ENCODE measurements at regions not wholly inside any gene's neighbourhood (a gene's known extent, or its start where the extent isn't known, plus 50 kb on each side); places are given as distances from the start of the nearest gene placed in this dataset.
"Not testable (repeated sequence)": the region's sequence is repeated elsewhere in the genome, so short reads cannot be mapped to it uniquely, and the experiment has no call there.

DNA sequence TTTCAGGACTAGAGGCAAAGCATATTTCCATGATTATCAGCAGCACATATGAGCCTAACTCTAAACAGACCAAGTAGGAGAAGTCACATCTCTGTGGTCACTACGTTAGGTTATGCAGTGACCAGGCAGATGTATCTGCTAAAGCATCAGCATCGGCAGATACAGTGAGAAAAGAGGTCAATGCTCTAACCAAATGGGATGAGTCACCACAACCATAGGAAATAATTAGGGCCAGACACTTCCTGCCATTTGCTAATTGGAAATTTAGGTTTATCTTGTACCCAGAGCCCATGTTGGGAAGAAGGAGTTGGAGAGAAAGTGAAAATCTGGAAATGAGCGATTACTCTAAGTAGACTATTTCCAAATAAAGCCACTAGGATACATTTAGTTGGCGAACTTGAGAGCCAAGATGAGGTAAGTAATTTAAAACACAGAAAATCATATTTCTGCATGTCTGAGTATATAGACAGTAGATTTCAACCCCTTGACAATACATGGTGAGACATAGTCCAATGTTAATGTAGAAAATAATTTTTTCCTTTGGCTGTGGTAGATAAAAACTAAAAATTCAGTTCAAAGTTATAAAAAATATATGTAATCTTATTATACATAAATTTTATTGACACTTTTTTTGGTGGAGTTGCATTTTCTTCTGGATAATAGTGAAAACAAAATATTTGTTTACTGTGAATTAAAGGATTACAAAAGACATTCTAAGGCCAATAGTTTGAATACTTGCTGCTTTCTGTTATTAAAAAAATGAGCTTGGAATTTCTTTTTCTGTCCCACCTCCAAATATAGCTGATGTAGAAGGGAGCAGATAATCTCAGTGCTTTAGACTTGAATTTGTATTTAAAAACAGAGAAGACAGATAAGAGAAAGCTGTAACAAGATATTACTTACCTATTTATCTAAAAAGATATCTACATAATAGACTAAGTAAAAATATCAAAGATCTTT is 104.4 kb upstream of the CSNK1A1L start:
- DNase-seq = no peak

DNA sequence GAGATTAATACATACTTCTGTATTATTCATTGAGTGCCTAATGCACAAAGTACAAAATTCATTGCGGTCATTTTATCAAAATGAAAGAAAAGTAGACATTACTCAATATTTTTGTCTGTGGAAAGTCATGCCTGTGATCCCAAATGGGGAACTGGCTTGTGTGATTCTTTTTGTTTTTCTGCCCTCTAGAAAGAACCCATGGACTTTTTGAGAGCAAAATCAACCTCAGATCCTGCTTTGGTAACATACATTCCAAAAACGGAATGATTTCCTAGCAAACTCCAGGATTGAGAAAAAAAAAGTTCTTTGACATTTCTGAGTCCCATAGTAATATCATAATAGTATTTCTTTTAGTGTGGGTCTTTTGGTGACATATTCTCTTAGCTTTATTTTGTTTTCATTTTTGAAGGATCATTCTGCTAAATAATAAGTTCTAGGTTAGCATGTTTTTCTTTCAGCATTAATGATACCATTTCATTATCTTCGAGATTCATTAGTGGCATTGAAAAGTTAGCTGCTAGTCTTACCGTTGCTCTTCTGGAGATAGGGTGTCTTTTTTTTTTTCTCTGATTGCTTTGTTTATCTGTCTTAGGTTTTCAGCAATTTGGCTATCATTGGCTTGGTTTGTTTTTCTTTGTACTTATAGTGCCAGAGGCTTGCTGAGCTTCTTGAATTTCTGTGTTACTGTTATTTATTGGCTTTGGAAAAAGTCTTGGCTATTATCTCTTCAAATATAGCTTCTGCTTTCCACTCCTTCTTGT is 102.4 kb upstream of the CSNK1A1L start:
- no peak for DNase-seq

DNA sequence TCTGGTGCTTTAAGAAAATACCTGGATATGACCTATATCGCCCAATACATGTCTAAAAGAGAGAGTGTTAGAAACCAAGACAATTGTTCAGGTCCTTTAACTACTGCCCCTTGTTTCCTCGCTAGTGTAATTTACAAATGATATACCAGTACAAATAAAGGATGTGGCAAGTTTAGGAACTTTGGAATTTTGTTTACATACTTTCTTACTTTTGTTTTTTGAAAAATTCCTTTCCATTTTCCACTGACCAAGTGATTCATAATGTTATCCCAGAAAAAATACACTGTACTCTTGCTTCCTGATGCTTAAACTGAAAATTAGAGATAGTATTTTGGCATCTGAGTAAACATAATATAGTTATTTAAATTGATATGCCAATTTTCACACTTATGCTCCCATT is 96.8 kb upstream of the CSNK1A1L start:
- DNase-seq = no peak

DNA sequence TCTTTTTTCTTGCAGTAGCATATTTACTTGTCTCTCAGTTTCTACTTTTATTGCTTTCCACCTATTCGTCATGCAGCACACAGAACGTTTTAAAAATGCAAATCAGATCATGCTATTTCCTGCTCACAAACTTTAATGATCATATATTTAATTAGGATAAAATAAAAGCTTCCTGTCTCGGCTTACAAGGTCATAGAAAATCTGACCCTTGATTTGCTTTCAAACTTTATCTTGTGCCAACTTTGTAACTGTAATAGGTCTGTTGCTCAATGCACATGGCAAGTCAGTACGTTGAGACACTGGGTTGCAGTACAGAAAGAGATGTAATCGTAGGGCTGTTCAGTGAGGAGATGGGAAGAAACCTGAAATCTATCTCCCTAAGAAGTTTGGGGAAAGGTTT is 95.6 kb upstream of the CSNK1A1L start:
- no peak for DNase-seq

DNA sequence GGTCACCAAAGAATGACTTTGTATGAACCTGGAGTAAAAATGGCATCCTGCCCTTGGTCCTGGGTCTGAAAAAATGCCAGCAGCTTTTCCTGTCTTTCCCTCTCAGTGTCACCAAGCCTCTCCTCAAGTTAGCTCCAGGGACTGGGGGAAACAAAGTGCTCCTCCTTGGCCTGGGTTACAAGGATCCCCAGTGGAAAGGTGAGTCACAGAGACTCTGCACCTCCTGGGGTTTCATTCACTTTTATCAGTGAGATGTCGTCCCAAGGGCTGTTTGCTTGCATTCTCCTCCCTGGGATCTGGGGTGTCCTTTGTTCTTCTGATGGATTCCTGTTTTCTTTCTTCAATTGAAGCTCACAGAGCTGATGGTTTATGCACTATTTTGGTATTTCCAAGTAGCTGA is 93.2 kb upstream of the CSNK1A1L start:
- no peak for DNase-seq

DNA sequence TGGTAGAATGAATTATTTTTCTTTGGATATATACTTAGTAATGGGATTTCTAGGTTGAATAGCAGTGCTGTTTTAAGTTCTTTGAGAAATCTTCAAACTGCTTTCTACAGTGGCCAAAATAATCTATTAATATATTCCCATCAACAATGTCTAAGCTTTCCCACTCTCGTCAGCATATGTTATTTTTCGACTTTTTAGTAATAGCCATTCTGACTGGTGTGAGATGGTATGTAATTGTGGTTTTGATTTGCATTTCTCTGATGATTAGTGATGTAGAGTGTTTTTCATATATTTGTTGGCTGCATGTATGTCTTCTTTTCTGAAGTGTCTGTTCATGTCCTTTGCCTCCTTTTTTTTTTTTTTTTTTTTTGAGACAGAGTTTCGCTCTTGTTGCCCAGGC is 90.2 kb upstream of the CSNK1A1L start:
- no peak for DNase-seq

DNA sequence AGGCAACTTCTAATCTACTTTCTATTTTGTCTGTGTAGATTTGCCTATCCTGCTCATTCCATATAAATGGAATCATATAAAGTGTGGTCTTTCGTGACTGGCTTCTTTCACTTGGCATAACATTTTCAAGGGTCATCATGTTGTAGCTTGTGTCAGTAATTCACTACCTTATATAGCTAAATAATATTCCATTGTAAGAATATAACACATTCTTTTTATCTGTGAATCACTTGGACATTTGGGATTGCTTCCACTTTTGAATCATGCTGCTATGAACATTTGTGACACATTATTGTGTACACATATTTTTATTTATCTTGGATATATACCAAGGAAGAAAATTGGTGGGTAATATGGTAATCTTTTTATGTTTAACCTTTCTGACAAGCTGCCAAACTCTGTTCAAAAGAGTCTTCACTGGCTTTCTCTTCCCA is 89.0 kb upstream of the CSNK1A1L start:
- peak; percentile 22 for DNase-seq

DNA sequence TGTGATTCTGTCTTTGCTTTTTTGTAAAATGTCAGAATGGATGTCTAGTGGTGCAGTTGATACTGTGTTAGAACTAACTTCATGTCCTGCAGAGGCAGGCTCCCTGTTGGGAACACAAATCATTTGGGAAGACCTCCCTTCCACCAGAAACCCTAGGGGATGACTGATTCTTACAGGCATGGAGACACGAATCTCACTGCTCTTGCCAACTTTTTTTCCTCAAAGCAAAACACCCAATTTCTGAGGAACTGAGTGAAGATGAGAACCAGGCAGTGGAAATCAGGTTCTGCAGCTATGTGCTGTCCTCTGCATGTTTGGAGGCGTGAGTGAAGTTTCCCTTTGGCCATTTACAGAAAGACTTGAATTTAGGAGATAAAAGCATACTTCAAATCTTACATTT is 87.5 kb upstream of the CSNK1A1L start:
- DNase-seq = no peak

DNA sequence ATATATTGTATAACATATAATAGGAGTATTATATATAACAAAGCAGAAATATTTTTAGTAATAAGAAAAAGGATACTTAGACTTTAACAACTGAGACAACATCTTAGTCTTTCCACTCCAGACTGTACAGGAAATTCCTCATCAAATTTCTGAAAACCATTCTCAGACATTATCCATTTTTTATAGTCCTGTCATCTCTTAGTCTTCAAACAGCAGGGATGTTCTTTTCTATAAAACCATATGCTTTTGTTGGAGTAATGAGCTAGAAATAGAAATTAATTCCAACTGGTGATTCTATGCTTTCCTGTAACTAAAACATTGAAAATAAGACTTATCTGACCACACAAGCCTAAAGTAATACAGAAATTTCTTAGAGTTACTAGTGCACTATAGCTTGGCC is 82.2 kb upstream of the CSNK1A1L start:
- DNase-seq = no peak

DNA sequence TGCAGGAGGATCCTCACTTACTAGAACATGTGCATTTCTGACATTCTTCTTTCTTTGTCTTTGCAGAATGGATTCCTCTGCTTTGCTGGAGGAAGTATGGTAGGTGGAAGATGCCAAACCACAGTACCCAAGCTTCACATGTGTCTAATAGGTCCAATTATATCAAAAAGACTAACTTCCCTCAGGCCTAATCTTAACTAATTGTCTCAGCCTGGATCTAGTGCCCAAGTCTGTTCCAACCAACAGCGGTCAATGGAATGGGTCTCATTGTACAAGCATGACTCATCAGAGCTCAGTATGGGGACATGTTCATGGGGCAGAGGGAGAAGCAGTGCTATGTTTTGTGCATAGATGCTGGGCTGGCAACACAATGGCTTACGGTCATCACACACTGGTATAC is 81.6 kb upstream of the CSNK1A1L start:
- no peak for DNase-seq

DNA sequence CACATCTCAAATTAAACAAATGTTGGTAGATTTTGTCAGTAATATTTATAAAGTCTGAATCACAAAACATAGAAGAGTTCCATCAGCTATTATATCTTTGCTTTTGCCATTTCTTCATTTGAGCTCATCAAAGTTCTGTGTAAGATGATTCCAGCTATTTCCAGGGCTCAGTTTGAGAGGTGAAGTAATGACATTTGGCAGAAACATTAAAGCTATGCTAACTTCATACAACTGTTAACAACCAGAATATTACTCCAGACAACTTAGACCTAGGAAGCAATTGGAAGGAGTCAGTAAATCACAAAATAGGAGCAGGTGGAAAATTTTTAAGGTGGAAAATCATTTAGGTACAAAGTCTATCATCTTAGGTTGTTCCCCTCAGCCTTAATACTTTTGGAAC is 76.2 kb upstream of the CSNK1A1L start:
- DNase-seq = no peak

DNA sequence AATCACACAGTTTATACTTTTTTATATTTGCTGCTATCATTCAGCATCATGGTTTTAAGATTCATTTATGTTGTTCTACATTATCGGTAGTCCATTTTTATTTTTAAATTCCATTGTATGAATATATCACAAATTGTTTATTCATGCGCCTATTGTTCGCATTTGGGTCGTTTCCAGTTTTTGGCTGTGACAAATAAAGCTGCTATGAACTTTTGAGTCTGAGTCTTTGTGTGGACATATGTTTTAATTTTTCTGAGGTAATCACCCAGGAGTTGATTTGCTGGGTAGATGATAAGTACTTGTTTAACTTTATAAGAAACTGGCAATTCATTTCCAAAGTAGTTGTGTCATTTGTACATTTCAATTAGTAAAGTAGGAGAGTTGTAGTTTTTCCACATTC is 74.2 kb upstream of the CSNK1A1L start:
- DNase-seq = no peak

DNA sequence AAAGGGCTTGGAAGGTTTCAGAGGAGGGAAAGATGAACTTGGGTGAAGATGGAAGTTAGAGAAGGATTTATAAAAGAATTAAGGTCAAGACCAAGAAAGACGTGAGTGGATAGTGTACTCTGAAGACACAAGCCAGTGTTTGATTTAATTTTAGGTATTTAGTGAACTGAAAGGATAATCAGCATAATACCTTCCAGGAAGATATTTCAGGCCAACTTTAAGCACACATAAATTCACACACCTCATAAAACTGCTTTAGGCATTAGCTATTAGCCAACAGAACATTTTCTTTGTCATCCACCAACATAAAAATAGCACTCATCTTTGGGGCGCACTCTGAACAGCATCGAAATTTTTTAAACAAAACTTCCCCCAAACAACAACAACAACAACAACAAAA is 71.7 kb upstream of the CSNK1A1L start:
- DNase-seq = no peak

DNA sequence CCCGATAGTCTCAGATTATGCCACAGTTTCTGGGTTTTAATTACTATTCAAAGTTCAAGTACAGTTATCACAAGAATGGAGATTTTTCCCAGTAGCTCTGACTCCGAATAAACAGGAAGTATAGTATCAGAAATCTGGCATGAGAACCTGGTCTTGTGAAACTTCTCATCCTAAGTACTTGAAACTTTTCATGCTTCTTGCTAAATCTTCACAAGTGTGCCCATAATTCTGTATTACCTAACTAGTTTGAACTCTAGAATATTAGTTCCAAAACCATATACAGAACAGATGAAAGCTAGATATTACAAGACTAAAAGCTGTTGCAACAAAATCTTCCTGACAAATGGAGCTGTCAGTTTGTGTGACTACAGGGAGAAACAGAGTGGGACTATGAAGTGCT is 70.5 kb upstream of the CSNK1A1L start:
- no peak for DNase-seq

DNA sequence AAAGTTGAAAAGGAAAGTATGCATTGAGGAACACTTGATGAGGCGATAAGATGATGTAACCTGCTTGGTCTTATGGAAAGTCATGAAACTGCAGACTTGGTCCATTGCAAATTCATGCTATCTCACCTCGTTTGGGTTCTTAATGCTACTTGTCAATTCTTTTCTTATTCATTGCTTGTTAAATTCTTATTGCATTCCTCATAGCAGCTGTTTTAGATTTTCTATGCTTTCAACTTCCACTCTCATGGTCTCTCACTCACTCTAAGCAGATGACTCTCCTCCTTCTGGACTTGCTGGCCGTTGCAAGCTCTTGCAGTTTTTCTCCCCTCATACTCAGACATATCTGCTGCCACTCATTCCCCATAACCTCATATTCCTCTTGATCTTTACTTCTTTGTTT is 67.8 kb upstream of the CSNK1A1L start:
- DNase-seq = peak; percentile 58

DNA sequence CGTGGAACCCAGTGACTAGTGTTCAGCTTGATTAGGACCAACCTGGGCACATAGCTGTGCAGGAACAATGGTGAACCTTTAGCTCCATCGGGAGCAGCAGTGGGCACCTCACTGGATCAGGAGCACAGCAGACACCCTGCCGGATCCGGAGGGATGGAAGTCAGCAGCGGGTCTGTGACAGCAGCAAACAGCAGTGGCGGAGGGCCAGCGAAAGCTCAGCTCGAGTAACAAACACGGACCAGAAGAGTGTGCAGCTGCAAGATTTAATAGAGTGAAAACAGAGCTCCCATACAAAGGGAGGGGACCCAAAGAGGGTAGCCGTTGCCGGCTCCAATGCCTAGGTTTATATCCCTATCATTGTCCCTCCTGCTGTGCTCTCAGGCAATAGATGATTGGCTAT is 66.8 kb upstream of the CSNK1A1L start:
- DNase-seq = not testable (repeated sequence)

DNA sequence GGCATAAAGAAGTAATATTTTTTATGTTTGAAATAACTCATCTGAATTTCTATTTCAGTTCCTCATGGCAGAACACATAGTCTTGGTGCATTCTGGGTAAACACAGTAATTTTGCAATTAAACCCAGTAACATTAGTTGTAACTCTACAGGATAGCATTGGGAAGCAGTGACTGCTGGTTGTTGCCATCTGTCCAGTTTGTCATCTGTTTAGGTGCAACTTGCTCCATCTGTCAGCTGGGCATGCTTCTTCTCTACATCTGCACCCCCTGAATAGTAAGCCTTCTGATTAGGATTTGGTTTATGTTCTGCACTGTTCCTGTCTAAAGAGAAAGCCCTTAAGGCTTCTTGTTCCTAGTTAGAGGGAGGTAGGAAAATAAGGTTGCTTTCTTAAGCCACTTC is 63.5 kb upstream of the CSNK1A1L start:
- no peak for DNase-seq

DNA sequence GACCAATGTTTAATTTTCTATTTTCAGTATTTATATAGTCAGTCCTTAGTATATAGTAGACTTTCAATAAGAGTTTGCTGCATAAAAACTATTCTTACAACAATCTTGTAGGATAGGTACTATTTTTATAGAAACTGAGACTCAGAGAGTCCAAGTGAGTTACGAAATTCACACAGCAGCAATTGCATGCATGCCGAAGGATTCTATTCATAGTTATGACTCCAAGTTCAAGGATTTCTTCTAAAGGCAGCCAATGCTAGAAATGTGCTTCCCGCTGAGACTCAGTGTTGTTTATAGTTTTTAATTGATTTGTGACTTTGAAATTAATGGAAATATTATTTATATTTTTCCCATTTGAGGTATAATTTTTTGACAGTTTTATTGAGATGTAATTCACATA is 62.7 kb upstream of the CSNK1A1L start:
- no peak for DNase-seq

DNA sequence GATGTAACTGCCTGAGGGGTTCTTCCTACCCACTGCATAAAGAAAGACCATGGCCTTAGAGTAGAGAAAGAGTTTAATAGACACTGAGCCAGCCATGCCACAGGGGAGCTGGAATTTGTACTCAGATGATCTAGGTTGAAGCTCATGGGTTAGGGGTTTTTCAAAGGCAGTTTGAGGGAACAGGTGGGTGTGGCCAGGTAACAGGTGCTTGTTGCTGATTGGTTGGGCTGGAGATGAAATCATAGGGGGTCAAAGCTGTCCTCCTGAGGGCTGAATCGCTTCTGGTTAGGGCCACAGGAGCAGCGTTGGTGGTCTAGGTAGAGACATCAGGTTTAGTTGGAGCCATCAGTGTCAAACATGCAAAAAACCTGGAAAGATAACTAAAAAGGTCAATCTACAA is 59.2 kb upstream of the CSNK1A1L start:
- no peak for DNase-seq

DNA sequence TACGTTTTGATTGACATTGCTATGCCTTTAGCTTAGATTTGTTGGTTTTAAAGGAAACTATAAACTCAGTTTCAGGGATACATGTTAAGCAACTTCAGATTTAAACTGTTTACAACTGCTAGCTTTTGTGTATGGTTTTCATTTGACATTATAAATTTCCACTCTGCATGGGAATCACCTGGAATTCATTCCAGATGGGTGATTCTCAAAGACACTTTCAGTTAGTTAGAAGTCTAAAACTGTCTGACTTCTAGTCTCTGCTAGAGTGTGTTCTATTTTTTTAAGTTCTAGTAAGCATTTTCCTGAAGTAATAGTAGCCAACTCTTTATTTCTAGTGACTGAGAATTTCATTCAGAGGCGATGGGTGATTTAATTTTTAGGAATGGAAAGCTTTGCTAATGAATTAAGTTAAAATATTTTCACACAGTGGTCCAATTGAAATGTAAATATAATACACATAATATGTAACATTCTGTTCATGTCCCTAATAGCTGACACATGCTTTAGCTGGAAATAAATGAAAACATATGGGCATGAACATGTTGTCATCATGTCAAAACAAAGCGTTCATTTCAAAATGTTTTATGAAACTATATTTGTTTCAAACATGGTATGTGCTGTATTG is 58.3 kb upstream of the CSNK1A1L start:
- no peak for DNase-seq

DNA sequence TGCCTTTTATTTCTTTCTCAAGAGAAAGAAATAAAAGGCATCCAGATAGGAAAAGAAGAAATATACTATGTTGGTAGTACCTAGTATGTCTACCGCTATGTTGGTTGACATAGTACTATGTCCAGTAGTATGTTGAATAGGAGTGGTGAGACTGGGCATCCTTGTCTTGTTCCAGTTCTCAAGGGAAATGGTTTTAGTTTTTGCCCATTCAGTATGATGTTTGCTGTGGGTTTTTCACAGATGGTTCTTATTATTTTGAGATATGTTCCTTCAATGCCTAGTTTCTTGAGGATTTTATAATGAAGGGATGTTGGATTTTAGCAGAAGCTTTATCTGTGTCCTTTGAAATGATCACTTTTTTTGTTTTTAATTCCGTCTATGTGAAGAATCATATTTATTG is 53.0 kb upstream of the CSNK1A1L start:
- no peak for DNase-seq

DNA sequence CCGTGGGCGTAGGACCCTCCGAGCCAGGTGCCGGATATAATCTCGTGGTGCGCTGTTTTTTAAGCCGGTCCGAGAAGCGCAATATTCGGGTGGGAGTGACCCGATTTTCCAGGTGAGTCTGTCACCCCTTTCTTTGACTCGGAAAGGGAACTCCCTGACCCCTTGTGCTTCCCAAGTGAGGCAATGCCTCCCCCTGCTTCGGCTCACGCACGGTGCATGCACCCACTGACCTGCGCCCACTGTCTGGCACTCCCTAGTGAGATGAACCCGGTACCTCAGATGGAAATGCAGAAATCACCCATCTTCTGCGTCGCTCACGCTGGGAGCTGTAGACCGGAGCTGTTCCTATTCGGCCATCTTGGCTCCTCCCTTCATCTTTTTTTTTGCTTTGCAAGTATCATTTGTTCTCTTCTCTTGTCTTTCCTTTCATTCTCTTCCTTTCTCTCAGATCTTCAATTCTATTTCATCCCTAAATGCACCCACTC is 50.2 kb upstream of the CSNK1A1L start:
- not testable (repeated sequence) for DNase-seq
